RKO (cell line): ENCODE measurements at regions not wholly inside any gene's neighbourhood (a gene's known extent, or its start where the extent isn't known, plus 50 kb on each side); places are given as distances from the start of the nearest gene placed in this dataset.

ENCODE experiments used
- DNase-seq: peaks from one replicate; pipeline ENCODE4 v3.0.0-alpha.2; 2016; ENCODE audit warnings: low spot score

DNA sequence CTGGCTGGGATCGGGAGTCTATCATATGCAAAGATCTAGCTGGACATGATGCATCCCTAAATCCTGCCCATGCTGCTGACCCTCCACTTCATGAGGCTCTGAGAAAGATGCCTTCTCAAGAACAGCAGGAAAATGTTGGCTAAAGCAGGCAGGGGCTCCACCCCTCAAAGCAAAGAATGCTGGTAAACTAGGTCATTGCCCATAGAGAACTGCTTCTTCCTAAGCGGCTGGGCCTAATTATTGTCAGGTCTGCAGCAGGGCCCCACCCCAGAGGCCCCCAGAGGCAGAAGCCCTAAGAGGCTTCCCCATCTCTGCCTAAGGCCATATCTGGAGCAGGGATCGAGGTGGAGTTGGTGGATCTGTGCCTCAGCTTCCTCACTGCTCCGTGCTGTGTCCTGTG, 447.4 kb upstream of the PROK2 start:
- no peak for DNase-seq

GRCh38 chr3:72231439-72232196, 446.7 kb upstream of the PROK2 start:
- DNase-seq, result no peak

DNA sequence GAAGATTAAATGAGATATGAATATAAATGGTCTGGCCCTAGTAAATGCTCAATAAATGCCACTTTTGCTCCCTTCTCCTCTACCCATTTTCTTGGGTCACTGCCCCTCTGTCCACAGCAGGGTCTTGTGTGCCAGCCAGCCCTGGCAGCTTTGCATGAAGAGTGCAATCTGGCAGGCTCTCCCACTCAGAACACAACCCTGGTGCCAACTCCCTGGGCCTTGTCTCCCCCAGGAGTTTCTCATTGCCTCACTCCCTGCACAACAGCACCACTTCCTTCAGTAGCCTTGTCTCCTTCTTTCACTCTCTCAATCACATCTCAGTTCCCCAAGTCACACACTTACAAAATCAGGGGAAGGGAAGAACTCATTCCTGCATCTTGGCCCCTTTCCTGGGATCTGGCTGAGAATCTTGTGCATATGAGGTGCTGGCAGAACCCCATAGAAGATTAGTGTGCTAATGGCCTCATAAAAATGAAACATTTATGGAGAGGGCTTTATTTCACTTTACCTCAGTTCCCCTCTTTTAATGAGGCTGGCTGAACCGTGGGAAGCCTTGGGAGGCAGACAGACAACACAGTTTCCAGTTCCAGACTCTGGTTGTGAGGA, 445.9 kb upstream of the PROK2 start:
- DNase-seq, result no peak

DNA sequence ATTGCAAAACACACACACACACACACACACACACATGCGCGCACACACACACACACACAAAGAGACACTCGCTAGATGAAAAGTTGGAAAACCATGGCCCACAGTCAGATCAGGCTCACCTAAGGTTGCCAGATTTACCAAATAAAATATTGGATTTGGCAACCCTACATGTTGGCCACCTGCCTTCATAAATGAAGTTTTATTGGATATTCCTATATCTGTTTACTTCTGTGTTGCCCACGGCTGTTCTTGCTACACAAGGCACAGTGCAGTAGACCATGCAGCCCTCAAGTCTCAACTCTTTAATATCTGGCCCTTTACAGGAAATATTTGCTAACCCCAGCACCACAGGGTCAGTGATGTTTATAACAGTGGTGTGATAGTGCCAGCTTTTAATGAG, 445.0 kb upstream of the PROK2 start:
- no peak for DNase-seq

DNA sequence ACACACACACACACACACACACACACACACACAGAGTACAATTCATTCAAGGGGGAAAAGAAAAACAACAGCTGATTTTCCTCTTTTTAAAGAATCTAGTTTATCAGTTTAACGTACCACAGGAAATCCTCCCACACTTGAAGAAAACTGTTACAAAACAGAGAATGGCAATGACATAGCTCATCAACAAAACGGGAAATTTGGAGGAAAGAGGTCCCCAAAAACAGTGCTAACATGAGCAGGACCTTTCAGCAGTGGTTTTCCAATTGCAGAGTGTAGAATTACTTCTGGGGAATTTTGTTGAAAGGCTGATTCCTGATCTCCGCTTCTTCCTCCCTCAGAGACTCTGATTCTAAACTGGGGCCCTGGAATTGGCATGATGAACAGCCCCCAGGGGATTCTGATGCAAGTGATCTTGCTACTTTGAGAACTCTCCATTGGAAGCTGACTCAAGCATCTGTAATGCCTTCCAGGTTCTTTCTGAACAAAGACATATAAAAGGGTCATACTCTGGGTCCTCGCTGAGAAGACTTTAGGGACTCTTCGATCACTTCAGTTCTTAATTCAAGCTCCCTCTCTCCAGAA, 442.6 kb upstream of the PROK2 start:
- DNase-seq, result no peak

GRCh38 chr3:72224804-72225509, 440.0 kb upstream of the PROK2 start:
- DNase-seq, result peak; percentile 8

GRCh38 chr3:72223628-72224027, 438.7 kb upstream of the PROK2 start:
- DNase-seq, result no peak

GRCh38 chr3:72223116-72223515, 438.2 kb upstream of the PROK2 start:
- DNase-seq, result no peak

DNA sequence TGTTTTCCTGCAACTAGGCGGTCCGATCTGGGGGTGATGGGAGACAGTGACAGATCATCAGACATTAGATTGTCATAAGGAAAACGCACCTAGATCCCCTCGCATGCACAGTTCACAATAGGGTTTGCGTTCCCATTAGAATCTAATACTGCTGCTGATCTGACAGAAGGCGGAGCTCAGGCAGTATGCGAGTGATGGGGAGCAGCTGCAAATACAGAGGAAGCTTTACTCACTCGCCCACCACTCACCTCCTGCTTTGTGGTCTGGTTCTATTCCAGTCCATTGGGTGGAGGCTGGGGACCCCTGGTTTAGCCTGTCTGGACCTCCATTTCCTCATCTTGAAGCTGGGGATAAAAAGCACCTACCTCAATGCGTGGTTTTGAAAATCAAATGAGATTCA, 437.5 kb upstream of the PROK2 start:
- DNase-seq, result no peak

- no peak for DNase-seq
Measured at GRCh38 chr3:72220946-72221345, 436.0 kb upstream of the PROK2 start.

GRCh38 chr3:72219752-72220151, 434.8 kb upstream of the PROK2 start:
- DNase-seq, result no peak

- DNase-seq, result no peak
Measured at GRCh38 chr3:72217570-72217969, 432.6 kb upstream of the PROK2 start.

GRCh38 chr3:72214066-72214951, 429.4 kb upstream of the PROK2 start:
- DNase-seq, result no peak

DNA sequence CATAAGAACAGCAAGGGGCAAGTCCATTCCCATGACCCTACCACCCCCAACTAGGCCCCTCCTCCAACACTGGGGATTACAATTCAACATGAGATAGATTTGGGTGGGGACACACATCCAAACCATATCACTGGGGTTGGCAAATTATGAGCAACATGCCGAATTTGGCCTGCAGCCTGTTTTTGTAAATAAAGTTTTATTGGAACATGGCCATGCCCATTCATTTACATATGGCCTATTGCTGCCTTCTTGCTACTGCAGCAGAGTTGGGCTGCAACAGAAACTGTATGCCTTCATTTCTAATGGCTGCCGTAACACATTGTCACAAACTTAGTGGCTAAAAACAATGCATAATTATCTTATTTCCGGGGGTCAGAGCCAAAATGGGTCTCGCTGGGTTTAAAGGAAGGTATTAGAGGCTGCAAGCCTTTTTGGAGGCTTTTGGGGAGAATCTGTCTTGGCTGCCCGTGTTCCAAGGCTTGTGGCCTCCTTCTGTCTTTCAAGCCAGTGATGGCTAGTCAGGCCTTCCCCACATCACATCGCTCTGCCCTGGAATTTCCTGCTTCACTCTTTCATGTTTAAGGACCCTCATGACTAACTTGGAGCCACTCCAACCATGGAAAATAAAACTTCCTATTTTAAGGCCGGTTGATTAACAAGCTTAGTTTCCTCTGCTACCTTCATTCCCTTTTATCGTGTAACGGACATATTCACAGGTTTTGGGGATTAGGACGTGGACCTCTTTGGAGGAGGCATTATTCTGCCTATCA, 428.5 kb upstream of the PROK2 start:
- no peak for DNase-seq

DNA sequence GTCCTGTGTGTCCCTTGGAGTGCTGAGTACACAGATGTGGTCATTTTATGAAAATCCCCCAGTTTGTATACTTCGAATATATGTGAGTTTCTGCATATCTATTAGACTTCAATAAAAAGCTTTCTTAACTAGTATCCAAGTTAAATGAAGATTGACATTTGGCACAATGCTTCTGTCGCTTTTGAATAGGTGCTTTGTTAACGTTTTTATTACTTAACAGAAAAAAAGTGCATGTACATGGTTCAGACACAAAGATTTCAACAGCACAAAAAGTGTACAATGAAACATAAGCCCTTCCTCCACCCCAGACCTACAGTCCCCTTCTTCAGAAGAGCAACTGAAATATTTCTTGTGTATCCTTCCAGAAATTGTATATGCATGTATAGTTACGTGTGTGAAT, 427.4 kb upstream of the PROK2 start:
- no peak for DNase-seq

DNA sequence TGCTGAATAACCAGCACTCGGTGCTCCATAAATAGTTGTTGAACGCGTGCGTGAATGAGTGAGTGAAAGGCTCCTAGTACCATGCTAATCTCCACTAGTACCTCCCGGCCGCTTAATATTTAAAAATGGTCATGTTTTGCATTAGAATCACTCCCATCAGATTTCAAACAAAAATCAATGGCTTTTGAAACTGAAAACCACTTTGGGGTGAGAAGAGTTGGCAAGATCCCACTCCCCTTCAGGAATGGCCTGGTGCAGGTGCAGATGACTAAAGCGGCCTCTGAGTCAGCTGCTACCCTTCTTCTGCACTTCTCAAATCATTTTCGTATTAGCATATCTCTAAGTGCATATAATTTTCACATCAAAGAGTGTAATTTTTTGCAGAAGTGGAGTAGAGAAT, 425.3 kb upstream of the PROK2 start:
- DNase-seq, result no peak

- DNase-seq, result no peak
Measured at GRCh38 chr3:72205297-72205826, 420.4 kb upstream of the PROK2 start.

DNA sequence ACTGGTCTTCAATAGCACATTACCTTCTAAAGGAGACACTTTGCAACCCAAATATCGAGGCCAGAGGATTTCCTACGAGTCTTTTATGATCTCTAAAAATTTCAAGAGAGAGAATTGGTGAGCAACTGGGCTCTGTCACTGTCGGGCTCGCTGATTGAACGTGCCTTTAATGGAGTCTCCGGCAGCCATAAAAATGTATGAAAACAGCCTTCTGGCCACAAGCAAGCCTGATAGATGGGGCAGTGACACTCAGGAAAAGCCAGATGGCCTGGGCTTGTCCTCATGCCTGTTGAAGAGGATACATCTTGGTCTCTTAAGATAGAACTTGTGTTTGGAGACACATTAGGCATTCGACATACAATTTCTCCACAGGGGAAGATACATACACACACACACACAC, 419.5 kb upstream of the PROK2 start:
- no peak for DNase-seq

DNA sequence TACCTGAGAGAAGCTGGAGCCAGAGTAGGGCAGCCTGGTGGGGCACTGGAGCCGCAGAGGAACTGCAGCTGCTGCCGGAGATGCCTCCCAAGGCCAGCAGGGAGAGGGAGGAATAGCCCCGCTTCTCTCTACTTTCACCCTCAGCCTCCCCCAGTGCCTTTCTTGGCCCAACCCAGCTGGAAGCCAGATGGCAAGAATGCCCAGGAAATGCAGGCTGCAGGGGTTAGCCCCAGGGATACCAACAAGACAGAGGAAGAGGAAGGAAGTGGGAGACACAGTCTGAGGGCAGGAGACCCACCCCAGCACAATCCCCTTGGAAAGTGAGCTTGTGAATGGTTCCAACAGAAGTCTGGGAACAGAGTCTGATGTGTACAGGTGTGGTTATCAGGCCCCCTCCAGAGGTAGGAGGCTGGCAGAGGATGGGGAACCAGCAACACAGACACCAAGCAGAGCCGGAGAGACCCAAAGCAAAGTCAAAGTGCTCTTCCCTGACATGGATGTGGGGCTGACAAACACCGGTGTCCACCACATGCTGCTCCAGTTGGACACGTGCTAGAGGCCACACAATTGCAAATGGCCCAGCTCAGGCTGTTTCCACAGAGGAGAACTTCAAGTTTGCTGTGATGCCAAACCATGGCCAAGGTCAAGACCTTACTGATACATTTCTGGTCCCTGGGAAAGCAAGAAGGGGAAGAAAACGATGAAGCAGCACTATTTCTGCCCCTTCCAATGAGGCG, 418.8 kb upstream of the PROK2 start:
- no peak for DNase-seq

GRCh38 chr3:72203105-72203504, 418.2 kb upstream of the PROK2 start:
- no peak for DNase-seq
